Esophagus squamous epithelium (tissue), 4 donors: ENCODE measurements at regions not wholly inside any gene's neighbourhood (a gene's known extent, or its start where the extent isn't known, plus 50 kb on each side); places are given as distances from the start of the nearest gene placed in this dataset.

Experiments used
- POLR2A ChIP-seq, 4 donors: fragments of 450-650 bp; IDR thresholded peaks; one replicate each; pipeline ENCODE4 v1.6.1; 2017; ENCODE audit warnings: antibody characterized with exemption in 4 of 4, mild to moderate bottlenecking in 4 of 4, moderate library complexity in 3 of 4
- TF ChIP-seq, protein P1 (sequence below), 6 experiments: fragments of 450-650 bp in 4 of 6; fragments of 200-600 bp in 2 of 6; sonication (generic) in 2 of 6; IDR thresholded peaks; one replicate each; pipeline ENCODE4 v1.5.1; 2016 to 2019; ENCODE audit warnings: antibody characterized with exemption in 6 of 6, mild to moderate bottlenecking in 4 of 6, moderate library complexity in 4 of 6

DNA sequence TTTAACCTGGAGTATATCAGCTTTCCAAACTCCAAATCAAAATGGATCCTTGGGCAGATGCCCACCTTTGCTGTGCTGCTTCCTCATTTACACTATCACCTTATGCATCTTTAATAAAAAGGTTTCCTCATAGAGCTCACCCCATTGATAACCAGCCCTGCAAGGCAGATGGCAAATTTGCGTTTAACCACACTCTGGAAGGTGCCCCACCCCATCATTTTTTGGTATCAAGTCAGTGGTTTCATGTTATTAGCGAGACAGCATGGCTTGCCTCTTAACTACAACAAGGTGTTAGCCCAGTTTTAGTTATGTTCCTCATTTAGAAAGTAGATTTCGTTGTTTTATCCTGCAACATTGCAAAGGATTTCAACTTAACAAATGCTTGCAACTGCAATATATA is 214.0 kb upstream of the WDFY3 start:
- TF ChIP-seq, protein P1, sequence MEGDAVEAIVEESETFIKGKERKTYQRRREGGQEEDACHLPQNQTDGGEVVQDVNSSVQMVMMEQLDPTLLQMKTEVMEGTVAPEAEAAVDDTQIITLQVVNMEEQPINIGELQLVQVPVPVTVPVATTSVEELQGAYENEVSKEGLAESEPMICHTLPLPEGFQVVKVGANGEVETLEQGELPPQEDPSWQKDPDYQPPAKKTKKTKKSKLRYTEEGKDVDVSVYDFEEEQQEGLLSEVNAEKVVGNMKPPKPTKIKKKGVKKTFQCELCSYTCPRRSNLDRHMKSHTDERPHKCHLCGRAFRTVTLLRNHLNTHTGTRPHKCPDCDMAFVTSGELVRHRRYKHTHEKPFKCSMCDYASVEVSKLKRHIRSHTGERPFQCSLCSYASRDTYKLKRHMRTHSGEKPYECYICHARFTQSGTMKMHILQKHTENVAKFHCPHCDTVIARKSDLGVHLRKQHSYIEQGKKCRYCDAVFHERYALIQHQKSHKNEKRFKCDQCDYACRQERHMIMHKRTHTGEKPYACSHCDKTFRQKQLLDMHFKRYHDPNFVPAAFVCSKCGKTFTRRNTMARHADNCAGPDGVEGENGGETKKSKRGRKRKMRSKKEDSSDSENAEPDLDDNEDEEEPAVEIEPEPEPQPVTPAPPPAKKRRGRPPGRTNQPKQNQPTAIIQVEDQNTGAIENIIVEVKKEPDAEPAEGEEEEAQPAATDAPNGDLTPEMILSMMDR (IDR thresholded peaks at IDR 0.05): no peak
- no peak for TF ChIP-seq POLR2A (IDR thresholded peaks at IDR 0.05)
